GM12878 (cell line): ENCODE measurements at regions not wholly inside any gene's neighbourhood (a gene's known extent, or its start where the extent isn't known, plus 50 kb on each side); places are given as distances from the start of the nearest gene placed in this dataset.
"Not testable (repeated sequence)": the region's sequence is repeated elsewhere in the genome, so short reads cannot be mapped to it uniquely, and the experiment has no call there.

Source experiments
- ATAC-seq: fragments of 200-7000 bp; cut with Tn5 transposase; 3 replicates; pipeline ENCODE4 v1.9.1; 2020; ENCODE audit warnings: mild to moderate bottlenecking, moderate library complexity
- BruUV-seq: library from RNA; stranded (reverse); fragments of 400-500 nt; replicated peaks from 2 replicates; lab custom pipeline; 2021; lab: Mats Ljungman, UMichigan
- CTCF ChIA-PET: fragments of 300-600 bp; sonication (Branson Sonifier 250); formaldehyde crosslinking; extraction: SDS; loops from one replicate; lab custom pipeline; 2021; ENCODE audit warnings: inconsistent platforms; lab: Yijun Ruan, JAX
- POLR2A ChIA-PET: fragments of 350-600 bp; formaldehyde crosslinking; extraction: SDS; loops from one replicate; lab custom pipeline; 2021; ENCODE audit warnings: inconsistent platforms; lab: Charles Lee
- RAD21 ChIA-PET: fragments of 300-600 bp; sonication (Branson Sonifier 250); formaldehyde crosslinking; loops from one replicate; lab custom pipeline; 2023; ENCODE audit warnings: antibody characterized with exemption; ENCODE audit not compliant: unreplicated experiment; lab: Charles Lee
- SMC1A ChIA-PET: fragments of 300-600 bp; sonication (Branson Sonifier 250); formaldehyde crosslinking; loops from one replicate; lab custom pipeline; 2023; ENCODE audit not compliant: unreplicated experiment, uncharacterized antibody; lab: Charles Lee
- DNase-seq: peaks from one replicate; pipeline ENCODE4 v3.0.0-alpha.2; 2011; ENCODE audit warnings: low read depth, low spot score
- FAIRE-seq: peaks from 3 replicates; lab custom pipeline; 2011; peaks lifted over from hg19 to GRCh38; lab: Jason Lieb, UNC
- H2AFZ ChIP-seq: 2 replicates; pipeline ENCODE4 v1.6.0; 2011; ENCODE audit warnings: low read depth, low read length, control low read depth; ENCODE audit not compliant: control insufficient read depth
- H3K27ac ChIP-seq: 2 replicates; pipeline ENCODE4 v1.5.1; 2011; ENCODE audit warnings: control low read depth; ENCODE audit not compliant: control insufficient read depth, insufficient read depth
- H3K27me3 ChIP-seq, 2 experiments: replicated peaks in 1 of 2; 2 replicates each; pipeline versions ENCODE4 v1.6.0 to v1.6.1; 2011; ENCODE audit warnings: low read length in 1 of 2; ENCODE audit not compliant: control insufficient read depth in 2 of 2, insufficient read depth in 2 of 2
- H3K36me3 ChIP-seq, 2 experiments: 2 replicates each; pipeline ENCODE4 v1.5.1; 2011; ENCODE audit warnings: low read length in 1 of 2; ENCODE audit not compliant: control insufficient read depth in 2 of 2, insufficient read depth in 2 of 2
- H3K4me1 ChIP-seq: 2 replicates; pipeline ENCODE4 v1.6.1; 2011; ENCODE audit warnings: mild to moderate bottlenecking, low read length, moderate library complexity, mixed read lengths; ENCODE audit not compliant: control insufficient read depth, insufficient read depth
- H3K4me2 ChIP-seq: 2 replicates; pipeline ENCODE4 v1.6.0; 2011; ENCODE audit warnings: control low read depth; ENCODE audit not compliant: control insufficient read depth, insufficient read depth
- H3K4me3 ChIP-seq: fragments of 200-600 bp; sonication (generic); 2 replicates; pipeline ENCODE4 v1.5.1; 2016
- H3K79me2 ChIP-seq: 2 replicates; pipeline ENCODE4 v1.6.0; 2011; ENCODE audit warnings: low read length; ENCODE audit not compliant: control insufficient read depth, insufficient read depth
- H3K9ac ChIP-seq: 2 replicates; pipeline ENCODE4 v1.8.0; 2011; ENCODE audit warnings: low read length, control low read depth, mixed read lengths; ENCODE audit not compliant: control insufficient read depth, insufficient read depth
- H3K9me3 ChIP-seq: replicated peaks from 3 replicates; pipeline ENCODE4 v1.5.1; 2011; ENCODE audit warnings: mild to moderate bottlenecking, low read length; ENCODE audit not compliant: control insufficient read depth, insufficient read depth
- H4K20me1 ChIP-seq: 2 replicates; pipeline ENCODE4 v1.6.0; 2011; ENCODE audit not compliant: control insufficient read depth, insufficient read depth
- BCL11A ChIP-seq: IDR thresholded peaks from 2 replicates; pipeline ENCODE4 v1.6.1; 2011; ENCODE audit warnings: low read depth, low read length
- NFXL1 ChIP-seq: fragments of 450-650 bp; IDR thresholded peaks from 2 replicates; pipeline ENCODE4 v1.6.1; 2017; ENCODE audit warnings: antibody characterized with exemption, mild to moderate bottlenecking, borderline replicate concordance
- RBBP5 ChIP-seq: fragments of 200-600 bp; sonication (generic); conservative IDR thresholded peaks from 2 replicates; pipeline ENCODE4 v1.6.1; 2016
- SUPT20H ChIP-seq: IDR thresholded peaks from 2 replicates; pipeline ENCODE4 v1.6.1; 2011; ENCODE audit warnings: low read depth, mild to moderate bottlenecking, low read length, moderate library complexity, borderline replicate concordance; ENCODE audit not compliant: control insufficient read depth
- YBX1 ChIP-seq: fragments of 450-650 bp; IDR thresholded peaks from 2 replicates; pipeline ENCODE4 v1.6.1; 2016; ENCODE audit warnings: antibody characterized with exemption
- ZNF217 ChIP-seq: fragments of 450-650 bp; IDR thresholded peaks from 2 replicates; pipeline ENCODE4 v1.6.1; 2017; ENCODE audit warnings: antibody characterized with exemption, mild to moderate bottlenecking
- WGBS: methylation state at CpG from one replicate; pipeline ENCODE4 v1.1.6; 2016; ENCODE audit warnings: low lambda C conversion rate; ENCODE audit not compliant: insufficient replicate concordance, insufficient coverage; ENCODE audit errors: missing lambda C conversion rate; 5-methylcytosine and 5-hydroxymethylcytosine counted together
- in situ Hi-C: fragments of 300-500 bp; cut with MboI; formaldehyde crosslinking; loops from 9 replicates; pipeline ENCODE4 v1.14.3; 2018; ENCODE audit warnings: mixed read lengths
- intact Hi-C: fragments of 100-400 bp; cut with micrococcal nuclease; formaldehyde crosslinking; loops from one replicate; pipeline ENCODE4 v1.14.2; 2022; ENCODE audit not compliant: unreplicated experiment
- TF ChIP-seq, protein P1 (sequence below): fragments of 450-650 bp; IDR thresholded peaks from 2 replicates; pipeline ENCODE4 v1.6.1; 2017; ENCODE audit warnings: mild to moderate bottlenecking, moderate library complexity
- TF ChIP-seq, protein P2 (sequence below), 3 experiments: IDR thresholded peaks in 2 of 3; conservative IDR thresholded peaks in 1 of 3; 2 replicates each; pipeline ENCODE4 v1.5.1; 2011; ENCODE audit warnings: low read depth in 3 of 3, low read length in 3 of 3, mild to moderate bottlenecking in 3 of 3, control low read depth in 2 of 3, moderate library complexity in 2 of 3, inconsistent platforms in 1 of 3, mixed read lengths in 1 of 3; ENCODE audit not compliant: control insufficient read depth in 2 of 3, insufficient read depth in 1 of 3; ENCODE audit errors: extremely low read depth in 1 of 3
- TF ChIP-seq, protein P3 (sequence below): fragments of 450-650 bp; IDR thresholded peaks from 2 replicates; pipeline ENCODE4 v1.6.1; 2017; ENCODE audit warnings: mild to moderate bottlenecking, low read depth, inconsistent platforms; ENCODE audit not compliant: poor library complexity, severe bottlenecking

DNA sequence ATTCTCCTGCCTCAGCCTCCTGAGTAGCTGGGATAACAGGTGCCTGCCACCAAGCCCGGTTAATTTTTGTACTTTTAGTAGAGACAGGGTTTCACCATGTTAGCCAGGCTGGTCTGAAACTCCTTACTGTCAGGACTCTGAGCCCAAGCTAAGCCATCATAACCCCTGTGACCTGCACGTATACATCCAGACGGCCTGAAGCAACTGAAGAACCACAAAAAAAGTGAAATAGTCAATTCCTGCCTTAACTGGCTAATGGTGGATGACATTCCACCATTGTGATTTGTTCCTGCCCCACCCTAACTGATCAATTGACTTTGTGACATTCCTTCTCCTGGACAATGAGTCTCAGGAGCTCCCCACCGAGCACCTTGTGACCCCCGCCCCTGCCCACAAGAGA lies 69.9 kb upstream of the ADGRL1 start:
- WGBS, result 30% methylated on average over 5 of the region's 5 CpGs
- H3K27me3 ChIP-seq, in situ Hi-C loops, H3K4me3 ChIP-seq, H2AFZ ChIP-seq, H3K4me2 ChIP-seq, H3K4me1 ChIP-seq, POLR2A ChIA-PET, ATAC-seq, H3K27ac ChIP-seq, BruUV-seq, H3K9me3 ChIP-seq, DNase-seq, FAIRE-seq, CTCF ChIA-PET, intact Hi-C loops, RAD21 ChIA-PET, SMC1A ChIA-PET, H3K79me2 ChIP-seq, H3K9ac ChIP-seq, H3K36me3 ChIP-seq, H4K20me1 ChIP-seq: not testable (repeated sequence)

DNA sequence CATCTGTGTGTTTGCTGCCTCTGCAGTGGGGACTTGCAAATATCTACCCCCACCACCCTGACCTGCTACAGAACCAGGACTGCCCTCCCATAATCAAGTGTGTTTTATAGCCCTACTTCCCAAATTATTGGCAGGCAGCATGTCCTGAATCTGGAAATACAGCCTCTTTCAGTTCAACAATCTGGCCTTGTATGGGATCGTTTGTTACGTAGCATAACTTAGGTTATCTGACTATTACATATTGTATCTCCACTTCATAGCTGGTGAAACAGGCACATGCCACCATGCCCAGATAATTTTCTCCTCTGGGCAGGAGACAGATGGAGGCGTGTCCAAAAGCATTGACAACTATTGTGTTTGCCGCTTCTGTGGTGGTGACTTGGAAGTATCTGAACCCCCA lies 66.7 kb upstream of the ADGRL1 start:
- Histone ChIP-seq H3K79me2 (no peaks in the 10 kb centered on the region), H3K27me3 (no peaks in the 10 kb centered on the region), H2AFZ (no peak overlapping the region), H3K4me2 (no peak overlapping the region), H3K4me3 (no peak overlapping the region), H3K9ac (no peak overlapping the region), H3K36me3 (no peaks in the 10 kb centered on the region), H3K4me1 (no peaks in the 10 kb centered on the region), H3K9me3 (peaks cover 9% of the 10 kb centered on the region; the same call in 2 of the 3 replicates), H4K20me1 (no peaks in the 10 kb centered on the region), H3K27ac (no peak overlapping the region)
- in situ Hi-C loops (no loop called here), intact Hi-C loops (no loop called here)
- no peak for FAIRE-seq
- RAD21 ChIA-PET, result no interaction called here
- CTCF ChIA-PET, result interaction anchor here (0.9 kb wide), 1 partner anchor 55 kb away, joined by 3 read pairs; no protein-coding TSS in a partner anchor
- no peak for DNase-seq
- POLR2A ChIA-PET, result no interaction called here
- WGBS, result 81% methylated on average over 4 of the region's 4 CpGs
- no TSS peak for BruUV-seq
- SMC1A ChIA-PET, result no interaction called here
- no peak for ATAC-seq
- no peak for TF ChIP-seq BCL11A
- no peak for TF ChIP-seq SUPT20H
- TF ChIP-seq RBBP5, result no peak
- TF ChIP-seq, protein P1, sequence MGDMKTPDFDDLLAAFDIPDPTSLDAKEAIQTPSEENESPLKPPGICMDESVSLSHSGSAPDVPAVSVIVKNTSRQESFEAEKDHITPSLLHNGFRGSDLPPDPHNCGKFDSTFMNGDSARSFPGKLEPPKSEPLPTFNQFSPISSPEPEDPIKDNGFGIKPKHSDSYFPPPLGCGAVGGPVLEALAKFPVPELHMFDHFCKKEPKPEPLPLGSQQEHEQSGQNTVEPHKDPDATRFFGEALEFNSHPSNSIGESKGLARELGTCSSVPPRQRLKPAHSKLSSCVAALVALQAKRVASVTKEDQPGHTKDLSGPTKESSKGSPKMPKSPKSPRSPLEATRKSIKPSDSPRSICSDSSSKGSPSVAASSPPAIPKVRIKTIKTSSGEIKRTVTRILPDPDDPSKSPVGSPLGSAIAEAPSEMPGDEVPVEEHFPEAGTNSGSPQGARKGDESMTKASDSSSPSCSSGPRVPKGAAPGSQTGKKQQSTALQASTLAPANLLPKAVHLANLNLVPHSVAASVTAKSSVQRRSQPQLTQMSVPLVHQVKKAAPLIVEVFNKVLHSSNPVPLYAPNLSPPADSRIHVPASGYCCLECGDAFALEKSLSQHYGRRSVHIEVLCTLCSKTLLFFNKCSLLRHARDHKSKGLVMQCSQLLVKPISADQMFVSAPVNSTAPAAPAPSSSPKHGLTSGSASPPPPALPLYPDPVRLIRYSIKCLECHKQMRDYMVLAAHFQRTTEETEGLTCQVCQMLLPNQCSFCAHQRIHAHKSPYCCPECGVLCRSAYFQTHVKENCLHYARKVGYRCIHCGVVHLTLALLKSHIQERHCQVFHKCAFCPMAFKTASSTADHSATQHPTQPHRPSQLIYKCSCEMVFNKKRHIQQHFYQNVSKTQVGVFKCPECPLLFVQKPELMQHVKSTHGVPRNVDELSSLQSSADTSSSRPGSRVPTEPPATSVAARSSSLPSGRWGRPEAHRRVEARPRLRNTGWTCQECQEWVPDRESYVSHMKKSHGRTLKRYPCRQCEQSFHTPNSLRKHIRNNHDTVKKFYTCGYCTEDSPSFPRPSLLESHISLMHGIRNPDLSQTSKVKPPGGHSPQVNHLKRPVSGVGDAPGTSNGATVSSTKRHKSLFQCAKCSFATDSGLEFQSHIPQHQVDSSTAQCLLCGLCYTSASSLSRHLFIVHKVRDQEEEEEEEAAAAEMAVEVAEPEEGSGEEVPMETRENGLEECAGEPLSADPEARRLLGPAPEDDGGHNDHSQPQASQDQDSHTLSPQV, result no peak
- TF ChIP-seq, protein P2, sequence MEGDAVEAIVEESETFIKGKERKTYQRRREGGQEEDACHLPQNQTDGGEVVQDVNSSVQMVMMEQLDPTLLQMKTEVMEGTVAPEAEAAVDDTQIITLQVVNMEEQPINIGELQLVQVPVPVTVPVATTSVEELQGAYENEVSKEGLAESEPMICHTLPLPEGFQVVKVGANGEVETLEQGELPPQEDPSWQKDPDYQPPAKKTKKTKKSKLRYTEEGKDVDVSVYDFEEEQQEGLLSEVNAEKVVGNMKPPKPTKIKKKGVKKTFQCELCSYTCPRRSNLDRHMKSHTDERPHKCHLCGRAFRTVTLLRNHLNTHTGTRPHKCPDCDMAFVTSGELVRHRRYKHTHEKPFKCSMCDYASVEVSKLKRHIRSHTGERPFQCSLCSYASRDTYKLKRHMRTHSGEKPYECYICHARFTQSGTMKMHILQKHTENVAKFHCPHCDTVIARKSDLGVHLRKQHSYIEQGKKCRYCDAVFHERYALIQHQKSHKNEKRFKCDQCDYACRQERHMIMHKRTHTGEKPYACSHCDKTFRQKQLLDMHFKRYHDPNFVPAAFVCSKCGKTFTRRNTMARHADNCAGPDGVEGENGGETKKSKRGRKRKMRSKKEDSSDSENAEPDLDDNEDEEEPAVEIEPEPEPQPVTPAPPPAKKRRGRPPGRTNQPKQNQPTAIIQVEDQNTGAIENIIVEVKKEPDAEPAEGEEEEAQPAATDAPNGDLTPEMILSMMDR (IDR thresholded peaks at IDR 0.05 in 2 of 3, conservative IDR thresholded peaks at IDR 0.05 in 1 of 3; ENCODE audit: control insufficient read depth in 2 of 3, extremely low read depth in 1 of 3, insufficient read depth in 1 of 3, low read depth in 3 of 3, low read length in 3 of 3), result no peak
- TF ChIP-seq, protein P3, sequence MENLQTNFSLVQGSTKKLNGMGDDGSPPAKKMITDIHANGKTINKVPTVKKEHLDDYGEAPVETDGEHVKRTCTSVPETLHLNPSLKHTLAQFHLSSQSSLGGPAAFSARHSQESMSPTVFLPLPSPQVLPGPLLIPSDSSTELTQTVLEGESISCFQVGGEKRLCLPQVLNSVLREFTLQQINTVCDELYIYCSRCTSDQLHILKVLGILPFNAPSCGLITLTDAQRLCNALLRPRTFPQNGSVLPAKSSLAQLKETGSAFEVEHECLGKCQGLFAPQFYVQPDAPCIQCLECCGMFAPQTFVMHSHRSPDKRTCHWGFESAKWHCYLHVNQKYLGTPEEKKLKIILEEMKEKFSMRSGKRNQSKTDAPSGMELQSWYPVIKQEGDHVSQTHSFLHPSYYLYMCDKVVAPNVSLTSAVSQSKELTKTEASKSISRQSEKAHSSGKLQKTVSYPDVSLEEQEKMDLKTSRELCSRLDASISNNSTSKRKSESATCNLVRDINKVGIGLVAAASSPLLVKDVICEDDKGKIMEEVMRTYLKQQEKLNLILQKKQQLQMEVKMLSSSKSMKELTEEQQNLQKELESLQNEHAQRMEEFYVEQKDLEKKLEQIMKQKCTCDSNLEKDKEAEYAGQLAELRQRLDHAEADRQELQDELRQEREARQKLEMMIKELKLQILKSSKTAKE, result no peak
- TF ChIP-seq YBX1, result no peak
- TF ChIP-seq NFXL1, result no peak
- no peak for TF ChIP-seq ZNF217
